Ectodermal cell (in vitro differentiated cells): ENCODE measurements at regions not wholly inside any gene's neighbourhood (a gene's known extent, or its start where the extent isn't known, plus 50 kb on each side); places are given as distances from the start of the nearest gene placed in this dataset.

Source experiments
- H3K27ac ChIP-seq: 2 replicates; pipeline ENCODE4 v1.7.0; 2013; ENCODE audit warnings: mild to moderate bottlenecking, low read depth, low read length; ENCODE audit not compliant: insufficient read depth, poor library complexity, severe bottlenecking
- H3K27me3 ChIP-seq: 2 replicates; pipeline ENCODE4 v1.7.0; 2013; ENCODE audit warnings: mild to moderate bottlenecking, low read length; ENCODE audit not compliant: insufficient read depth, control insufficient read depth, poor library complexity, severe bottlenecking
- H3K36me3 ChIP-seq: one replicate; pipeline ENCODE4 v1.7.0; 2013; ENCODE audit warnings: low read length; ENCODE audit not compliant: control insufficient read depth, insufficient read depth
- H3K4me1 ChIP-seq: one replicate; pipeline ENCODE4 v1.7.0; 2013; ENCODE audit warnings: low read length; ENCODE audit not compliant: control insufficient read depth, insufficient read depth
- H3K4me3 ChIP-seq: 2 replicates; pipeline ENCODE4 v1.7.0; 2013; ENCODE audit warnings: low read depth, low read length, control low read depth; ENCODE audit not compliant: insufficient read depth
- H3K9me3 ChIP-seq: 2 replicates; pipeline ENCODE4 v1.7.0; 2013; ENCODE audit warnings: mild to moderate bottlenecking, low read length, moderate library complexity; ENCODE audit not compliant: control insufficient read depth
- WGBS, 2 experiments: methylation state at CpG; one replicate each; pipeline ENCODE4 v1.1.7; 2013; ENCODE audit warnings: missing lambda C conversion rate in 2 of 2; 5-methylcytosine and 5-hydroxymethylcytosine counted together

GRCh38 chr9:113823421-113823820, 52.7 kb upstream of the ZNF618 start:
- Histone ChIP-seq H3K27me3 (no peaks in the 10 kb centered on the region), H3K27ac (no peak overlapping the region), H3K4me3 (no peak overlapping the region), H3K4me1 (no peaks in the 10 kb centered on the region), H3K36me3 (no peaks in the 10 kb centered on the region), H3K9me3 (no peaks in the 10 kb centered on the region)
- 94 to 100% methylated on average over 1 of the region's 1 CpG for WGBS, 2 experiments
